NCI-H446 (cell line): ENCODE measurements at regions not wholly inside any gene's neighbourhood (a gene's known extent, or its start where the extent isn't known, plus 50 kb on each side); places are given as distances from the start of the nearest gene placed in this dataset.
"Not testable (repeated sequence)": the region's sequence is repeated elsewhere in the genome, so short reads cannot be mapped to it uniquely, and the experiment has no call there.

Experiments used
- DNase-seq, 2 experiments: peaks; one replicate each; lab custom pipeline; 2025; lab: John Stamatoyannopoulos, UW

GRCh38 chr15:30760633-30761032 is 134.7 kb downstream of the ARHGAP11B start:
- DNase-seq, result not testable (repeated sequence)

DNA sequence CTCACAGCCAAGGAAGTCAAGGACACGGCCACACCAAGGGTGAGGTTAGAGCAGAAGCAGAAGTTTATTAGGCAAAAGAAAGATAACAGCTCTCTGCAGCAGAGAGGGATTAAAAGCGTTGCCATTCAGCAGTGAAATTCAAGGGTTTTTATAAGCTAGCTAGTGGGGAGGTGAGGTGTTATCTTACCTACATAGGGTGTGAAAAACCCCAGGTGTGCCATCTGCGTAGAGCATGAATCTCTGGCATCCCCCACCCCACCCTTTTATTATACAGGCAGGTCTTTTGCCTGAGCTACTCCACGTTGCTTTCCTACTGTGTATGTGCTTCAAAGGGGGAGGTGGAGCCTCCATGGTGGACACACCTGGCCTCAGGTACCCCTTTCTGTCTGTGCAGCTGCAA is 135.4 kb downstream of the ARHGAP11B start:
- not testable (repeated sequence) for DNase-seq

- not testable (repeated sequence) for DNase-seq
These were observed 134.2 kb upstream of the FAN1 start for GRCh38 chr15:30769390-30770124.

GRCh38 chr15:30770759-30771158 is 133.0 kb upstream of the FAN1 start:
- no peak for DNase-seq

- no peak for DNase-seq
These were observed 120.7 kb upstream of the FAN1 start for GRCh38 chr15:30783019-30783418.

DNA sequence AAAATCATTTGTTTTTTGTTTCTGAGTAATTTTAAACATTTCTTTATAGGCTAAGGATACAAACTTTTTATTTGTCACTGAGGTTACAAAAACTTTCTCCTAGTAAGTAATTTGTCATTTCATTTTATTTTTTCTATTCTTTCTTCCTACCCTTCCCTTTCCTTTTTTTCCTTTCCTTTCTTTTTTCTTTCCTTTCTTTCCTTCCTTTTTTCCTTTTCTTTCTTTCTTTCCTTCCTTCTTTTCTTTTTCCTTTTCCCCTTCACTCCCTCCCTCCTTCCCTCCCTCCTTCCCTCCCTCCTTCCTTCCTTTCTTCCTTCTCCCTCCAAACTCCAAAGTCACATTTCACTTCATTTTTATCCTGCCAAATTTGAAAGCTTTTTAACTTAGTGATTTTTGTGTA is 115.1 kb upstream of the FAN1 start:
- DNase-seq, result no peak

- DNase-seq, result peak in 1 of 2 experiments; percentile 4
These were observed 112.2 kb upstream of the FAN1 start for GRCh38 chr15:30791239-30792175.

- DNase-seq, result peak in 1 of 2 experiments; percentile 29
These were observed 110.9 kb upstream of the FAN1 start for GRCh38 chr15:30792843-30793242.

GRCh38 chr15:30794388-30794787 is 109.3 kb upstream of the FAN1 start:
- DNase-seq, result no peak

DNA sequence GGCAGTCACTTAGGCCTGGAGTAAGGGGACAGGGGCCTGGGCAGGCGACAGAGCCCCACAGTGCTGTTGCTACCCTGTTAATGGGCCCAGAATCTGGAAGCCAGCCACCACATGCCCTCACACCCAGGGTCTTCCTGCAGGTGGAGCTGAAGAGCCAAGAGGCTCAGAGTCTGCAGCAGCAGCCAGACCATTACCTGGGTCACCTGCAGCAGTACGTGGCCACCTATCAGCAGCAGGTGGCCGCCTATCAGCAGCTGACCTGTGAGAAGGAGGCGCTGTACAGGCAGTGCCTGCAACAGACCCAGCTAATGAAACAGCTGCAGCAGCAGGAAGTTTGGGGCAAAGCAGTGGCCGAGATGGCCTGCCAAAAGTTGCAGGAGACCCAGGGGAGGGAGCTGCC is 104.2 kb upstream of the FAN1 start:
- DNase-seq, result not testable (repeated sequence)

DNA sequence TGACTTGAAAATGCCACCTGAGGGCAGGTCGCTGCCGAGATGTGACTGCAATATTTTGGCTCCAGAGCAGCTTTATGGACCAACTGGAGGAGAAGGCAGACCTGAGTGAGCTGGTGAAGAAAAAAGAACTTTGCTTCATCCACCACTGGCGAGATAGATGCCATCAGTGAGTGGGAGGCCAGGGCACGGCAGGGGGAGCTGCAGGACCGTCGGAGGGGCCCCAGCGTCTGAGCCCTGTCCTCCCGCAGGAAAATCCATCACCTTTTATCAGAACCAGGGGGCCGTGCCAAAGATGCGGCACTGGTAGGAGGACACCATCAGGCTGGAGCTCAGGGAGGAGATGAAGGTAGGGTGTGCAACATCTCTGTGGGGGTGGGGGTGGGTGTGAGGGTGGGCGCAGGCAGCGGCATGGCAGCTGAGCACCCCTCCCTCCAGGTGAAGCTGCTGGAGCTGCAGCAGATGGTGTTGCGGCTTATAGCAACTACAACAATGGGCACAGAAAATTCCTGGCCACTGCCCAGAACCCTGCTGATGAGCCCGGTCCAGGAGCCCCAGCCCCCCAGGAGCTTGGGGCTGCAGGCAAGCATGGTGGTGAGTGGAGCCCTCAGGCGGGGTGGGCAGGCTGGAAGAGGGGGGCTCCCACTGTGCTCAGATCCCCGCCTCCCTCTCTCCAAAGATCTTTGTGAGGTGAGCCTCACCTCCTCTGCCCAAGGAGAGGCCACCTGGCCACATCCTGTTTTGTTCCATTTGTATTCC is 102.4 kb upstream of the FAN1 start:
- DNase-seq, result peak in 1 of 2 experiments; percentile 11

DNA sequence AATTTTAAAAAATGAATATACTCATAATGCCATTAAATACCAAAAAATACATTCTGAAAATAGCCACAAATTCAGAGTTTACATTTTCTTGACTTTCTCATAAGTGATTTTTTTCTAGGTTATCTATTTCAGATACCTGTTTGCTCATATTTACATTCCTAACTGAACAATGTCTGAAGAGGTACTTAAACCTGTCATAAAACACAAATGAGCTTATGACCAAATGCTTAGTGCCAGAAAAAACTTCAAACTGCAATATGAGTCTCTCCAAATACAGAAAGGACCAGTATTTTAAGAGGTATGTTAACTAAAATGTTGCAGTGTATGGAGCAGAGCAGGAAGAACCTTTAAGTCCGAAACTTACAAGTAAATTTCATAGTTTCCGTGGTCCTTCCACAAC is 101.7 kb upstream of the FAN1 start:
- DNase-seq, result not testable (repeated sequence)

GRCh38 chr15:30803703-30804102 is 100.0 kb upstream of the FAN1 start:
- not testable (repeated sequence) for DNase-seq

- DNase-seq, result no peak
These were observed 87.3 kb upstream of the FAN1 start for GRCh38 chr15:30816430-30816829.

DNA sequence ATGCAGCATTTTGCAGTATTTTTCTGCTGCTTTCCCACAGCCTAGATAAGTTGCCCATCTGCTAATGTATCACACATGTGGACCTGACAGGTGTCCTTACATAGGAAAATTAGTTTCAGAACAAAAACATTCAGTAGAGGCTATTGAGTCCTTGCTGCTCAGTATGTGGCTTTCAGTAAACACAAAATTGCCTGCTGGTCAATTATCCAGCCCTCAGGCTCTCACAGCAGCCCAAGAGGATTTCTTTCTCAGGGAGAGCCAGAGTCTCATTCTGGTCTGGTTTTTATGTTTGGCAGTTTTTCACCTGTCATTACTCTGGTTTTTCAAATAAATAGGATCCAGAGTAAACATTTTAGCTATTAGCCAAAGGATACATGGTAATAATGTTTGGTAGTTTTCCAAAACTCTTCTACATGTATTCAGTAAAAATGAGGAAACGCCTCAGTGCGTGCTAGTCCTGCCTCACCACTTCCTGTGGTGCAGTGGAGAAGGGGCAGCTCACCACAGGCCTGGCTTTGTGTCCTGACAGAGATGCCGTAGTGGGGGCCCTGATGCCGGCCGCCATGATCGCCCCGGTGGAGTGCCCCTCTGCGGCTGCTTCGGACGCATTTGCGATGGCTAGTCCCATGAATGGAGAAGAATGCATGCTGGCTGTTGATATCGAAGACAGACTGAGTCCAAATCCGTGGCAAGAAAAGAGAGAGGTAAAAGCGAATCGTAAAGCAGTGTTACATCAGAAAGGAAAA is 80.5 kb upstream of the FAN1 start:
- not testable (repeated sequence) for DNase-seq

GRCh38 chr15:30824518-30825195 is 79.1 kb upstream of the FAN1 start:
- DNase-seq, result no peak

GRCh38 chr15:30827625-30828303 is 76.0 kb upstream of the FAN1 start:
- DNase-seq, result no peak

GRCh38 chr15:30828304-30828639 is 75.4 kb upstream of the FAN1 start:
- not testable (repeated sequence) for DNase-seq

- no peak for DNase-seq
These were observed 72.8 kb upstream of the FAN1 start for GRCh38 chr15:30830961-30831360.

- not testable (repeated sequence) for DNase-seq
These were observed 70.3 kb upstream of the FAN1 start for GRCh38 chr15:30833379-30833778.
